ENCODE measurements at regions not wholly inside any gene's neighbourhood (a gene's known extent, or its start where the extent isn't known, plus 50 kb on each side); places are given as distances from the start of the nearest gene placed in this dataset.

GRCh38 chr15:39153716-39154115 is 427.2 kb upstream of the THBS1 start:
- H3K27me3 ChIP-seq (ENCODE audit: control insufficient read depth, insufficient read depth, low read length), result no peaks in the 10 kb centered on the region
- H3K4me3 ChIP-seq (ENCODE audit: low read depth, low read length), result no peak overlapping the region
- no peak for DNase-seq (ENCODE audit: low read depth)
- no peaks in the 10 kb centered on the region for H3K36me3 ChIP-seq (ENCODE audit: control insufficient read depth, insufficient read depth, low read length)
- TF ChIP-seq CTCF (IDR thresholded peaks at IDR 0.05; ENCODE audit: insufficient read depth, low read length, poor library complexity, severe bottlenecking), result no peak

GRCh38 chr15:39154227-39154638 is 426.6 kb upstream of the THBS1 start:
- no peak for TF ChIP-seq CTCF (IDR thresholded peaks at IDR 0.05; ENCODE audit: insufficient read depth, low read length, poor library complexity, severe bottlenecking)

GRCh38 chr15:39154776-39155175 is 426.1 kb upstream of the THBS1 start:
- DNase-seq (ENCODE audit: low read depth), result no peak
- no peak overlapping the region for H3K4me3 ChIP-seq (ENCODE audit: low read depth, low read length)

More at GRCh38 chr15:39154227-39154638, 426.6 kb upstream of the THBS1 start:
- H3K36me3 ChIP-seq (ENCODE audit: control insufficient read depth, insufficient read depth, low read length), result no peaks in the 10 kb centered on the region
- no peaks in the 10 kb centered on the region for H3K27me3 ChIP-seq (ENCODE audit: control insufficient read depth, insufficient read depth, low read length)
- no peak overlapping the region for H3K4me3 ChIP-seq (ENCODE audit: low read depth, low read length)
- DNase-seq (ENCODE audit: low read depth), result no peak

GRCh38 chr15:39156166-39156565 is 424.7 kb upstream of the THBS1 start:
- Histone ChIP-seq H3K36me3 (ENCODE audit: control insufficient read depth, insufficient read depth, low read length) (no peaks in the 10 kb centered on the region), H3K4me3 (ENCODE audit: low read depth, low read length) (no peak overlapping the region), H3K27me3 (ENCODE audit: control insufficient read depth, insufficient read depth, low read length) (no peaks in the 10 kb centered on the region)
- TF ChIP-seq CTCF (IDR thresholded peaks at IDR 0.05; ENCODE audit: insufficient read depth, low read length, poor library complexity, severe bottlenecking), result no peak
- no peak for DNase-seq (ENCODE audit: low read depth)

More at GRCh38 chr15:39154776-39155175, 426.1 kb upstream of the THBS1 start:
- TF ChIP-seq CTCF (IDR thresholded peaks at IDR 0.05; ENCODE audit: insufficient read depth, low read length, poor library complexity, severe bottlenecking), result no peak
- Histone ChIP-seq H3K27me3 (ENCODE audit: control insufficient read depth, insufficient read depth, low read length) (no peaks in the 10 kb centered on the region), H3K36me3 (ENCODE audit: control insufficient read depth, insufficient read depth, low read length) (no peaks in the 10 kb centered on the region)

- Histone ChIP-seq H3K36me3 (ENCODE audit: control insufficient read depth, insufficient read depth, low read length) (no peaks in the 10 kb centered on the region), H3K4me3 (ENCODE audit: low read depth, low read length) (no peak overlapping the region), H3K27me3 (ENCODE audit: control insufficient read depth, insufficient read depth, low read length) (no peaks in the 10 kb centered on the region)
- no peak for TF ChIP-seq CTCF (IDR thresholded peaks at IDR 0.05; ENCODE audit: insufficient read depth, low read length, poor library complexity, severe bottlenecking)
- no peak for DNase-seq (ENCODE audit: low read depth)
Measured at GRCh38 chr15:39156646-39157250, 424.1 kb upstream of the THBS1 start.

- Histone ChIP-seq H3K4me3 (ENCODE audit: low read depth, low read length) (no peak overlapping the region), H3K36me3 (ENCODE audit: control insufficient read depth, insufficient read depth, low read length) (no peaks in the 10 kb centered on the region), H3K27me3 (ENCODE audit: control insufficient read depth, insufficient read depth, low read length) (no peaks in the 10 kb centered on the region)
- DNase-seq (ENCODE audit: low read depth), result no peak
- TF ChIP-seq CTCF (IDR thresholded peaks at IDR 0.05; ENCODE audit: insufficient read depth, low read length, poor library complexity, severe bottlenecking), result no peak
Measured at GRCh38 chr15:39157882-39158281, 423.0 kb upstream of the THBS1 start.

All from kidney epithelial cell (primary cell).